ENCODE measurements at regions not wholly inside any gene's neighbourhood (a gene's known extent, or its start where the extent isn't known, plus 50 kb on each side); places are given as distances from the start of the nearest gene placed in this dataset.

DNA sequence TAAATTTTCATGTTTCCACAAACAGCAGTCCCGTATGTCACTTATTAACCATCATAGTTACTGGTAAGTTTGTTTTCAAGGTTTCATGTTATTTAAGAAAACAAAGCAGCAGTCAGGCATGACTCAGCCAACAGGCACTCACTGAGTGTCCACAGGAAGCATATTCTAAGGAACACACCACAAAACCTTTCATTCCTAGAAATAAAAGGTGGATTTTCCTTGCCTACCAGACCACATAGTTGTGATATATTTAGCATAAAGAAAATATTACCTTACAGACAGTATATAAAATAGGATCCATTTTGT is 143.3 kb upstream of the AVPR1A start:
- no peak for TF ChIP-seq POLR2A (IDR thresholded peaks at IDR 0.05; ENCODE audit: low read length)
- no peak for TF ChIP-seq GATA1 (IDR thresholded peaks at IDR 0.05; ENCODE audit: low read depth, low read length)

Measured in erythroblast (primary cell).